OCI-LY1 (cell line): ENCODE measurements at regions not wholly inside any gene's neighbourhood (a gene's known extent, or its start where the extent isn't known, plus 50 kb on each side); places are given as distances from the start of the nearest gene placed in this dataset.

Experiments
- CTCF ChIP-seq: fragments of 200-600 bp; sonication (generic), shearing (Covaris generic); IDR thresholded peaks from 2 replicates; pipeline ENCODE4 v1.5.1; 2017; ENCODE audit warnings: mild to moderate bottlenecking, antibody characterized with exemption, low read length, moderate library complexity, mixed read lengths
- EZH2 ChIP-seq: fragments of 200-600 bp; sonication (generic), shearing (Covaris generic); IDR thresholded peaks from 2 replicates; pipeline ENCODE4 v1.8.0; 2017; ENCODE audit warnings: borderline replicate concordance, mixed run types, mild to moderate bottlenecking, antibody characterized with exemption, low read length, moderate library complexity, mixed read lengths

GRCh38 chr14:66228267-66228970 is 257.8 kb upstream of the CCDC196 start:
- TF ChIP-seq CTCF, result no peak
- TF ChIP-seq EZH2, result no peak
